HCT116 (cell line): ENCODE measurements at regions not wholly inside any gene's neighbourhood (a gene's known extent, or its start where the extent isn't known, plus 50 kb on each side); places are given as distances from the start of the nearest gene placed in this dataset.

ENCODE experiments used
- ATAC-seq: fragments of 200-7000 bp; cut with Tn5 transposase; 2 replicates; pipeline ENCODE4 v1.9.1; 2020; ENCODE audit warnings: mild to moderate bottlenecking, moderate library complexity
- BruUV-seq: library from RNA; stranded (reverse); fragments of 400-500 nt; replicated peaks from 2 replicates; lab custom pipeline; 2021; lab: Mats Ljungman, UMichigan
- CTCF ChIA-PET: fragments of 300-600 bp; sonication (Branson Sonifier 250); formaldehyde crosslinking; loops from one replicate; lab custom pipeline; 2021; ENCODE audit warnings: antibody characterized with exemption; lab: Charles Lee
- POLR2A ChIA-PET: fragments of 300-600, 350-600 bp; sonication (Branson Sonifier 250); formaldehyde crosslinking; loops from one replicate; lab custom pipeline; 2021; ENCODE audit warnings: antibody characterized with exemption; lab: Charles Lee
- RAD21 ChIA-PET, 2 experiments: fragments of 300-600 bp; sonication (Branson Sonifier 250); formaldehyde crosslinking; loops; one replicate each; lab custom pipeline; 2023; ENCODE audit warnings: low total read pairs in 2 of 2; ENCODE audit not compliant: uncharacterized antibody in 2 of 2, unreplicated experiment in 2 of 2, low non-redundant PET in 1 of 2; lab: Charles Lee
- DNase-seq: peaks from one replicate; pipeline ENCODE4 v3.0.0-alpha.2; 2010; ENCODE audit warnings: low read depth, low spot score
- H2AFZ ChIP-seq: fragments of 200-600 bp; shearing (Covaris generic), sonication (generic); 2 replicates; pipeline ENCODE4 v1.6.1; 2017; ENCODE audit warnings: low read depth, mixed run types, mixed read lengths, antibody characterized with exemption, low read length; ENCODE audit not compliant: poor library complexity, severe bottlenecking
- H3K27ac ChIP-seq: 2 replicates; pipeline ENCODE4 v1.5.1; 2012; ENCODE audit warnings: low read depth, low read length
- H3K27me3 ChIP-seq: fragments of 200-600 bp; sonication (generic); 2 replicates; pipeline ENCODE4 v1.6.1; 2016; ENCODE audit warnings: mixed run types, low read length, mixed read lengths; ENCODE audit not compliant: insufficient read depth
- H3K36me3 ChIP-seq, 2 experiments: fragments of 200-500 bp in 1 of 2; fragments of 200-600 bp in 1 of 2; sonication (Bioruptor generic) in 1 of 2; sonication (generic) in 1 of 2; 2 replicates each; pipeline versions ENCODE4 v1.5.1 to v1.6.1; 2014 to 2016; ENCODE audit warnings: low read length in 2 of 2, inconsistent platforms in 1 of 2, mixed read lengths in 1 of 2, mixed run types in 1 of 2; ENCODE audit not compliant: insufficient read depth in 2 of 2, control insufficient read depth in 1 of 2
- H3K4me1 ChIP-seq, 2 experiments: fragments of 200-600 bp in 1 of 2; sonication (generic) in 1 of 2; 2 replicates each; pipeline versions ENCODE4 v1.5.1 to v1.6.1; 2012 to 2017; ENCODE audit warnings: low read length in 2 of 2, inconsistent platforms in 1 of 2, mild to moderate bottlenecking in 1 of 2, mixed read lengths in 1 of 2, mixed run types in 1 of 2, moderate library complexity in 1 of 2; ENCODE audit not compliant: insufficient read depth in 2 of 2, control insufficient read depth in 1 of 2
- H3K4me2 ChIP-seq: fragments of 200-600 bp; sonication (generic); 2 replicates; pipeline ENCODE4 v1.6.1; 2017; ENCODE audit warnings: mixed run types, low read length, mixed read lengths
- H3K4me3 ChIP-seq, 2 experiments: fragments of 200-600 bp in 1 of 2; sonication (generic) in 1 of 2; replicated peaks in 1 of 2; 2 replicates each; pipeline ENCODE4 v1.5.1; 2011 to 2016; ENCODE audit warnings: low read length in 2 of 2, control low read depth in 1 of 2, low read depth in 1 of 2, mild to moderate bottlenecking in 1 of 2, mixed read lengths in 1 of 2, mixed run types in 1 of 2
- H3K79me2 ChIP-seq: fragments of 200-600 bp; sonication (generic); 2 replicates; pipeline ENCODE4 v1.6.1; 2017; ENCODE audit warnings: mild to moderate bottlenecking, mixed run types, low read length, moderate library complexity, mixed read lengths; ENCODE audit not compliant: insufficient read depth
- H3K9ac ChIP-seq: fragments of 200-600 bp; sonication (generic); 2 replicates; pipeline ENCODE4 v1.6.1; 2016; ENCODE audit warnings: low read length, mixed read lengths
- H3K9me2 ChIP-seq: fragments of 200-600 bp; sonication (generic), shearing (Covaris generic); 2 replicates; pipeline ENCODE4 v1.6.1; 2017; ENCODE audit warnings: mixed run types, mild to moderate bottlenecking, moderate library complexity; ENCODE audit not compliant: insufficient read depth
- H3K9me3 ChIP-seq, 2 experiments: fragments of 200-500 bp in 1 of 2; fragments of 200-600 bp in 1 of 2; sonication (Bioruptor generic) in 1 of 2; sonication (generic) in 1 of 2; 2 replicates each; pipeline ENCODE4 v1.6.1; 2014 to 2017; ENCODE audit warnings: low read length in 2 of 2, mixed read lengths in 2 of 2, inconsistent platforms in 1 of 2, low read depth in 1 of 2, mild to moderate bottlenecking in 1 of 2, mixed run types in 1 of 2, moderate library complexity in 1 of 2; ENCODE audit not compliant: control insufficient read depth in 1 of 2, insufficient read depth in 1 of 2
- H4K20me1 ChIP-seq: fragments of 200-600 bp; sonication (generic), shearing (Covaris generic); 2 replicates; pipeline ENCODE4 v1.6.1; 2017; ENCODE audit warnings: mixed run types, mild to moderate bottlenecking, moderate library complexity; ENCODE audit not compliant: insufficient read depth
- CEBPB ChIP-seq: IDR thresholded peaks from 2 replicates; pipeline ENCODE4 v1.6.1; 2012; ENCODE audit warnings: low read depth
- CTCF ChIP-seq, 3 experiments: fragments of 200-600 bp in 1 of 3; sonication (generic) in 1 of 3; IDR thresholded peaks in 2 of 3; conservative IDR thresholded peaks in 1 of 3; 2 replicates each; pipeline ENCODE4 v1.5.1; 2012 to 2017; ENCODE audit warnings: low read depth in 2 of 3, low read length in 2 of 3, antibody characterized with exemption in 1 of 3, borderline replicate concordance in 1 of 3, control low read depth in 1 of 3, mild to moderate bottlenecking in 1 of 3, mixed read lengths in 1 of 3, mixed run types in 1 of 3, moderate library complexity in 1 of 3; ENCODE audit not compliant: insufficient read depth in 1 of 3
- EZH2phosphoT487 ChIP-seq: fragments of 200-600 bp; IDR thresholded peaks from 2 replicates; pipeline ENCODE4 v1.6.1; 2018; ENCODE audit warnings: antibody characterized with exemption, borderline replicate concordance
- FOSL1 ChIP-seq: IDR thresholded peaks from 2 replicates; pipeline ENCODE4 v1.6.1; 2012; ENCODE audit warnings: low read depth
- JUND ChIP-seq: IDR thresholded peaks from 2 replicates; pipeline ENCODE4 v1.6.1; 2012
- POLR2A ChIP-seq: IDR thresholded peaks from 2 replicates; pipeline ENCODE4 v1.7.0; 2011; ENCODE audit warnings: borderline replicate concordance; ENCODE audit not compliant: insufficient read depth, insufficient read length; ENCODE audit errors: extremely low read depth
- POLR2AphosphoS5 ChIP-seq: IDR thresholded peaks from 2 replicates; pipeline ENCODE4 v1.6.1; 2011; ENCODE audit warnings: mild to moderate bottlenecking, low read depth, low read length, moderate library complexity
- REST ChIP-seq: IDR thresholded peaks from 2 replicates; pipeline ENCODE4 v1.6.1; 2012; ENCODE audit warnings: low read depth
- SP1 ChIP-seq: IDR thresholded peaks from 2 replicates; pipeline ENCODE4 v1.6.1; 2012; ENCODE audit warnings: low read depth
- SRF ChIP-seq: IDR thresholded peaks from 2 replicates; pipeline ENCODE4 v1.6.1; 2012; ENCODE audit warnings: low read depth
- TCF7L2 ChIP-seq: IDR thresholded peaks from 2 replicates; pipeline ENCODE4 v1.7.0; 2011; ENCODE audit warnings: borderline replicate concordance, inconsistent platforms; ENCODE audit not compliant: insufficient read depth, insufficient read length; ENCODE audit errors: extremely low read depth
- YY1 ChIP-seq: IDR thresholded peaks from 2 replicates; pipeline ENCODE4 v1.6.1; 2011; ENCODE audit warnings: low read length, low read depth, moderate library complexity, mild to moderate bottlenecking; ENCODE audit not compliant: insufficient replicate concordance; ENCODE audit errors: extremely low read depth
- ZBTB33 ChIP-seq: IDR thresholded peaks from 2 replicates; pipeline ENCODE4 v1.6.1; 2011; ENCODE audit warnings: mild to moderate bottlenecking, low read length, moderate library complexity; ENCODE audit not compliant: insufficient replicate concordance; ENCODE audit errors: extremely low read depth
- ZFX ChIP-seq: fragments of 450-650 bp; IDR thresholded peaks from 2 replicates; pipeline ENCODE4 v1.6.1; 2017
- intact Hi-C: fragments of 100-400 bp; cut with micrococcal nuclease; formaldehyde crosslinking; loops from 2 replicates; pipeline ENCODE4 v1.10.0; 2022

GRCh38 chr1:59138402-59138801, 158.5 kb upstream of the FGGY start:
- peaks cover 12 to 49% of the 10 kb centered on the region in 2 experiments for H3K4me1 ChIP-seq
- ChIA-PET RAD21 (no interaction called here), CTCF (no interaction called here), POLR2A (no interaction called here)
- no peaks in the 10 kb centered on the region for H3K79me2 ChIP-seq
- H2AFZ ChIP-seq = no peak overlapping the region
- no peak for ATAC-seq
- H3K27me3 ChIP-seq = no peaks in the 10 kb centered on the region
- TF ChIP-seq REST = no peak
- TF ChIP-seq EZH2phosphoT487 = no peak
- no peak for TF ChIP-seq JUND
- no peak for TF ChIP-seq SP1
- TF ChIP-seq CTCF (IDR thresholded peaks at IDR 0.05 in 2 of 3, conservative IDR thresholded peaks at IDR 0.05 in 1 of 3; ENCODE audit: borderline replicate concordance in 1 of 3, insufficient read depth in 1 of 3, low read depth in 2 of 3, low read length in 2 of 3) = no peak
- TF ChIP-seq FOSL1 = no peak
- TF ChIP-seq POLR2AphosphoS5 = no peak
- TF ChIP-seq SRF = no peak
- TF ChIP-seq YY1 = no peak
- no peak for TF ChIP-seq ZBTB33
- no peak for TF ChIP-seq CEBPB
- TF ChIP-seq POLR2A = no peak
- TF ChIP-seq TCF7L2 = no peak
- TF ChIP-seq ZFX = no peak
- H4K20me1 ChIP-seq = no peaks in the 10 kb centered on the region
- no peaks in the 10 kb centered on the region for H3K9me3 ChIP-seq
- intact Hi-C loops = no loop called here
- DNase-seq = no peak
- no TSS peak for BruUV-seq
- H3K4me2 ChIP-seq = no peak overlapping the region
- no peak overlapping the region for H3K4me3 ChIP-seq
- no peaks in the 10 kb centered on the region for H3K36me3 ChIP-seq
- H3K9me2 ChIP-seq = no peaks in the 10 kb centered on the region
- H3K27ac ChIP-seq = no peak overlapping the region
- no peak overlapping the region for H3K9ac ChIP-seq
